Pancreas (tissue), 10 donors: ENCODE measurements at regions not wholly inside any gene's neighbourhood (a gene's known extent, or its start where the extent isn't known, plus 50 kb on each side); places are given as distances from the start of the nearest gene placed in this dataset.

Source experiments
- ATAC-seq, 4 donors: fragments of 200-7000 bp; cut with Tn5 transposase; one replicate each; pipeline versions ENCODE4 v1.8.0 to v1.9.1; 2020; ENCODE audit warnings: mild to moderate bottlenecking in 4 of 4, moderate library complexity in 4 of 4
- DNase-seq, 6 donors: peaks; one replicate each; pipeline ENCODE4 v3.0.0-alpha.2; 2020
- FAIRE-seq: peaks from 2 replicates; lab custom pipeline; 2012; peaks lifted over from hg19 to GRCh38; lab: Jason Lieb, UNC
- H3K27ac ChIP-seq, 4 donors: fragments of 200-600 bp; sonication (generic); 1 replicate in 3 of 4; 2 replicates in 1 of 4; pipeline versions ENCODE4 v1.5.0 to v1.8.0; 2020
- H3K27me3 ChIP-seq, 4 donors: fragments of 200-600 bp; one replicate each; pipeline ENCODE4 v1.8.0; 2021
- H3K36me3 ChIP-seq, 3 donors: fragments of 200-600 bp; sonication (generic) in 1 of 3; one replicate each; pipeline versions ENCODE4 v1.5.0 to v1.8.0; 2020 to 2021
- H3K4me1 ChIP-seq, 3 donors: fragments of 200-600 bp; one replicate each; pipeline ENCODE4 v1.8.0; 2021
- H3K4me3 ChIP-seq, 4 donors: fragments of 200-600 bp; sonication (generic) in 2 of 4; one replicate each; pipeline versions ENCODE4 v1.5.0 to v1.8.0; 2020 to 2021
- H3K9me3 ChIP-seq, 4 donors: fragments of 200-600 bp; one replicate each; pipeline ENCODE4 v1.8.0; 2021
- WGBS, 2 donors: extraction: QIAGEN DNeasy Blood & Tissue Kit; methylation state at CpG; one replicate each; pipeline ENCODE4 v1.1.7; 2013; 5-methylcytosine and 5-hydroxymethylcytosine counted together
- intact Hi-C, 3 donors: fragments of 100-400 bp; cut with DNase I; formaldehyde crosslinking; loops; one replicate each; pipeline versions ENCODE4 v1.11.1 to v1.14.2; 2022
- TF ChIP-seq, protein P1 (sequence below), 4 donors: fragments of 200-600 bp; sonication (generic) in 3 of 4; IDR thresholded peaks; one replicate each; pipeline versions ENCODE4 v1.5.0 to v1.8.0; 2021; ENCODE audit warnings: antibody characterized with exemption in 4 of 4
- donor health status: healthy with polysubstance abuse.
- donor health status: DM: no; HTN: no; CAD: no; lungs with moderate emphysema.
- donor health status: DM: no; HTN: no; CAD: no.
- donor health status: control.
- donor health status: control.
- donor health status: Bipolar disorder and iron deficiency.
- donor health status: DM: yes; HTN: yes; CAD: no.
- donor health status: DM: no; HTN: no; CAD: no.
- donor health status: DM: no; HTN: no; CAD: no.
- donor health status: DM: yes; HTN: yes; CAD: no.

DNA sequence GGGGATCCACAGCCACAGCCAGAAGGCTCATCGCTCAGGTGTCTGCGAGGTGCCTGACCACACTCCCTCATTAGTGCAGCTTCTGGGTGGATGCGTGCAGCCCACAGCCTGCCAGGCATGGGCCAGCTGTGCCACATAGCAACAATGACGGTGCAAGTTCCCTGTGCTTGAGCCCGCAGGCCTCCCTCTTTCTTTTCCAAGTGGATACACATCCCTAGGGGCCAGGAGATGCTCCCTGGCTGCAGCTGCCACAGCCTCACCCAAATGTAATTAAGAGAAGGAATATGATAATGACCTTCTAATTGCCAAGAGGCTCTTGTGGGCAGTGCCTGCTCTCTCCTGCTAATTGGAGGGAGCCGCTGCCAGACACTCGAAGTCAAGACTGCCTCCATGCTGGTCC lies 116.0 kb upstream of the PPP1R26 start:
- no peaks in the 10 kb centered on the region for H3K9me3 ChIP-seq
- no peak overlapping the region for H3K27ac ChIP-seq
- no peaks in the 10 kb centered on the region for H3K27me3 ChIP-seq
- ATAC-seq, result no peak
- peak in 1 of 6 donors; percentile 28 for DNase-seq
- no peak overlapping the region for H3K4me3 ChIP-seq
- intact Hi-C loops, result no loop called here
- WGBS, 2 donors, result 59 to 72% methylated on average over 7 of the region's 7 CpGs
- no peaks in the 10 kb centered on the region for H3K36me3 ChIP-seq
- H3K4me1 ChIP-seq, result no peaks in the 10 kb centered on the region
- TF ChIP-seq, protein P1, sequence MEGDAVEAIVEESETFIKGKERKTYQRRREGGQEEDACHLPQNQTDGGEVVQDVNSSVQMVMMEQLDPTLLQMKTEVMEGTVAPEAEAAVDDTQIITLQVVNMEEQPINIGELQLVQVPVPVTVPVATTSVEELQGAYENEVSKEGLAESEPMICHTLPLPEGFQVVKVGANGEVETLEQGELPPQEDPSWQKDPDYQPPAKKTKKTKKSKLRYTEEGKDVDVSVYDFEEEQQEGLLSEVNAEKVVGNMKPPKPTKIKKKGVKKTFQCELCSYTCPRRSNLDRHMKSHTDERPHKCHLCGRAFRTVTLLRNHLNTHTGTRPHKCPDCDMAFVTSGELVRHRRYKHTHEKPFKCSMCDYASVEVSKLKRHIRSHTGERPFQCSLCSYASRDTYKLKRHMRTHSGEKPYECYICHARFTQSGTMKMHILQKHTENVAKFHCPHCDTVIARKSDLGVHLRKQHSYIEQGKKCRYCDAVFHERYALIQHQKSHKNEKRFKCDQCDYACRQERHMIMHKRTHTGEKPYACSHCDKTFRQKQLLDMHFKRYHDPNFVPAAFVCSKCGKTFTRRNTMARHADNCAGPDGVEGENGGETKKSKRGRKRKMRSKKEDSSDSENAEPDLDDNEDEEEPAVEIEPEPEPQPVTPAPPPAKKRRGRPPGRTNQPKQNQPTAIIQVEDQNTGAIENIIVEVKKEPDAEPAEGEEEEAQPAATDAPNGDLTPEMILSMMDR (IDR thresholded peaks at IDR 0.05), result no peak
- FAIRE-seq, result no peak

- H3K4me1 ChIP-seq, result no peaks in the 10 kb centered on the region
- no peaks in the 10 kb centered on the region for H3K27me3 ChIP-seq
- H3K27ac ChIP-seq, result no peak overlapping the region
- TF ChIP-seq, protein P1 (IDR thresholded peaks at IDR 0.05), result no peak
- peak in 1 of 6 donors; percentile 18 for DNase-seq
- FAIRE-seq, result no peak
- H3K9me3 ChIP-seq, result no peaks in the 10 kb centered on the region
- 63 to 71% methylated on average over 10 of the region's 10 CpGs for WGBS, 2 donors
- intact Hi-C loops, result no loop called here
- H3K36me3 ChIP-seq, result no peaks in the 10 kb centered on the region
- no peak for ATAC-seq
- no peak overlapping the region for H3K4me3 ChIP-seq
Observed at GRCh38 chr9:135365013-135365768, 114.4 kb upstream of the PPP1R26 start.

GRCh38 chr9:135366104-135366503 lies 113.5 kb upstream of the PPP1R26 start:
- Histone ChIP-seq H3K4me1 (no peaks in the 10 kb centered on the region), H3K27ac (no peak overlapping the region), H3K27me3 (no peaks in the 10 kb centered on the region), H3K36me3 (no peaks in the 10 kb centered on the region), H3K9me3 (no peaks in the 10 kb centered on the region), H3K4me3 (no peak overlapping the region)
- DNase-seq, result no peak
- no peak for FAIRE-seq
- intact Hi-C loops, result no loop called here
- TF ChIP-seq, protein P1 (IDR thresholded peaks at IDR 0.05), result no peak
- no peak for ATAC-seq
- WGBS, 2 donors, result 58 to 71% methylated on average over 3 of the region's 3 CpGs

DNA sequence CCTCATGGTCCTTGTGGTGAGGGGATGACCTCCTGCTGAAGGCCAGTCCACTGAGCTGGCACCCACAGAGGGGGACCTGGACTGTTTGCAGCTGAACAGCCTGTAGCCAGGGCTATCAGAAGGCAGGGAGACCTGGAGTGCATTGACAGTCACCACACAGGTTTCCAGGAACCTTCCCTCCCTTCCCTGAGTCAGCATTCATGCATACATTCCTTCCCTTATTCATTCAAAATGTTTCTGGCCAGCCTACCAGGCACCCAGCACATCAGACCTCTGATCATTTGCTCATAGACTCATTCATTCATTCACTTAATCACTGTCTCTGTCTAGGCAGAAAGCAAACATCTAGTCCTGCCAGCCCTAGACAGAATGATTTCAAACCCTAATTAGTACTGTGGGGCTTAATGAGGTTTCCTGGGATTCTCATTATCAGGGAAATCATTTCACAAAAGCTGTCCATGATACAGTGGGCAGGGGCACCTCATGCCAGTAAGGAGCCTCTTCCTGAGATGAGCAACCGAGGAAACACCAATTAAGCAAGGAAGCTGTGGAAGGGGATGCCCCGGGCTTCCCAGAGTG lies 110.1 kb upstream of the PPP1R26 start:
- H3K36me3 ChIP-seq, result no peaks in the 10 kb centered on the region
- WGBS, 2 donors, result 56 to 69% methylated on average over 2 of the region's 2 CpGs
- H3K4me1 ChIP-seq, result no peaks in the 10 kb centered on the region
- no peaks in the 10 kb centered on the region for H3K9me3 ChIP-seq
- intact Hi-C loops, result no loop called here
- H3K27ac ChIP-seq, result no peak overlapping the region
- ATAC-seq (no peak), FAIRE-seq (no peak), DNase-seq (peak in 1 of 6 donors; percentile 9)
- TF ChIP-seq, protein P1 (IDR thresholded peaks at IDR 0.05), result no peak
- H3K27me3 ChIP-seq, result no peaks in the 10 kb centered on the region
- no peak overlapping the region for H3K4me3 ChIP-seq
